H1 (cell line): ENCODE measurements at regions not wholly inside any gene's neighbourhood (a gene's known extent, or its start where the extent isn't known, plus 50 kb on each side); places are given as distances from the start of the nearest gene placed in this dataset.

Experiments used
- CHD2 ChIP-seq: IDR thresholded peaks from 2 replicates; pipeline ENCODE4 v1.6.1; 2012; ENCODE audit warnings: low read length, improper control_type of control experiment
- EZH2 ChIP-seq: fragments of 200-600 bp; sonication (generic); IDR thresholded peaks from 2 replicates; pipeline ENCODE4 v1.7.1; 2012; ENCODE audit warnings: low read depth, mild to moderate bottlenecking, moderate library complexity, low read length, inconsistent platforms; ENCODE audit not compliant: severe bottlenecking
- GABPA ChIP-seq: IDR thresholded peaks from 2 replicates; pipeline ENCODE4 v1.6.1; 2011; ENCODE audit warnings: mild to moderate bottlenecking, low read length, moderate library complexity, borderline replicate concordance; ENCODE audit not compliant: insufficient read depth
- POLR2A ChIP-seq, 2 experiments: IDR thresholded peaks; 1 replicate in 1 of 2; 2 replicates in 1 of 2; pipeline ENCODE4 v1.6.1; 2011; ENCODE audit warnings: low read depth in 2 of 2, low read length in 2 of 2, mild to moderate bottlenecking in 2 of 2; ENCODE audit errors: control extremely low read depth in 1 of 2
- TF ChIP-seq, protein P1 (sequence below), 3 experiments: IDR thresholded peaks; 1 replicate in 2 of 3; 2 replicates in 1 of 3; pipeline versions ENCODE4 v1.5.1 to v1.6.1; 2011; ENCODE audit warnings: low read length in 3 of 3, mild to moderate bottlenecking in 3 of 3, inconsistent platforms in 2 of 3, low read depth in 1 of 3, moderate library complexity in 1 of 3; ENCODE audit not compliant: insufficient read depth in 1 of 3; ENCODE audit errors: control extremely low read depth in 1 of 3

DNA sequence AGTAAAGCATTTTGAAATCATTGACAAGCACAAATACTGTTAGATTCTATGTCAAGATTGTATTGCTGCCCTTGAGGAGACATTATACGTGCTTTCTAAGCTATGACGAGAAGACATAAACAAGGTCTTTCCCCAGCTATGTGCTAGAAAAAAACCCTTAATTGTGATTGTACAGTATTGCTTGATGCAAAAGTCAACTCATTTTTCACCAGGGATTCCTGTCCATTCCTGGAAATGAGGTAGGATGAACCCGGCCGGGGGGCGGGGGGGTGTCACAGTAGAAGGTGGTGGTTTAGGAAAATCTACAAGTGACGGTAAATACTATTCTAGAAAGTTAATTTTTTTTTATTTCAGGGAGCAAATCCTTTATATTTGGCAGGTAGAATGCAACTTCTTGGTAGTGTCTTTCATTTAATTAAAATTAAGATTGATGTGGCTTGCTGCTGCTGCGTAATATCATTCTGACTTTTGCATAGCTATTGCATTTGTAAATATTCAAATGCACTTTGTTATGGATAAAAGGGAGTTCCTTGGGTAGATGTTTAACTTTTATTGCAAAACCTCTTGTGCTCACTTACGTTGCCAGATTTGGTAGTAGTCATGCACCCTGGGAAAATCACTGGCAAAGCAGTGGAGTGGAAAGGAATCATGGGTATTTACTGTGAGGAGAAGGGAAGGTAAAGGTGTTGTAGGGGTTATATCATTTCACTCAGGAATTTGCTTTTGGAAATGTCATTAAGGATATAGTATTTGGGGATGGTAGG, 164.4 kb upstream of the PRPS1L1 start:
- no peak for TF ChIP-seq EZH2
- TF ChIP-seq, protein P1, sequence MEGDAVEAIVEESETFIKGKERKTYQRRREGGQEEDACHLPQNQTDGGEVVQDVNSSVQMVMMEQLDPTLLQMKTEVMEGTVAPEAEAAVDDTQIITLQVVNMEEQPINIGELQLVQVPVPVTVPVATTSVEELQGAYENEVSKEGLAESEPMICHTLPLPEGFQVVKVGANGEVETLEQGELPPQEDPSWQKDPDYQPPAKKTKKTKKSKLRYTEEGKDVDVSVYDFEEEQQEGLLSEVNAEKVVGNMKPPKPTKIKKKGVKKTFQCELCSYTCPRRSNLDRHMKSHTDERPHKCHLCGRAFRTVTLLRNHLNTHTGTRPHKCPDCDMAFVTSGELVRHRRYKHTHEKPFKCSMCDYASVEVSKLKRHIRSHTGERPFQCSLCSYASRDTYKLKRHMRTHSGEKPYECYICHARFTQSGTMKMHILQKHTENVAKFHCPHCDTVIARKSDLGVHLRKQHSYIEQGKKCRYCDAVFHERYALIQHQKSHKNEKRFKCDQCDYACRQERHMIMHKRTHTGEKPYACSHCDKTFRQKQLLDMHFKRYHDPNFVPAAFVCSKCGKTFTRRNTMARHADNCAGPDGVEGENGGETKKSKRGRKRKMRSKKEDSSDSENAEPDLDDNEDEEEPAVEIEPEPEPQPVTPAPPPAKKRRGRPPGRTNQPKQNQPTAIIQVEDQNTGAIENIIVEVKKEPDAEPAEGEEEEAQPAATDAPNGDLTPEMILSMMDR (IDR thresholded peaks at IDR 0.05; ENCODE audit: control extremely low read depth in 1 of 3, insufficient read depth in 1 of 3, low read depth in 1 of 3, low read length in 3 of 3): no peak
- TF ChIP-seq CHD2: no peak
- TF ChIP-seq GABPA: no peak
- TF ChIP-seq POLR2A (IDR thresholded peaks at IDR 0.05; ENCODE audit: control extremely low read depth in 1 of 2, low read depth in 2 of 2, low read length in 2 of 2): no peak
